ENCODE measurements at regions not wholly inside any gene's neighbourhood (a gene's known extent, or its start where the extent isn't known, plus 50 kb on each side); places are given as distances from the start of the nearest gene placed in this dataset.

DNA sequence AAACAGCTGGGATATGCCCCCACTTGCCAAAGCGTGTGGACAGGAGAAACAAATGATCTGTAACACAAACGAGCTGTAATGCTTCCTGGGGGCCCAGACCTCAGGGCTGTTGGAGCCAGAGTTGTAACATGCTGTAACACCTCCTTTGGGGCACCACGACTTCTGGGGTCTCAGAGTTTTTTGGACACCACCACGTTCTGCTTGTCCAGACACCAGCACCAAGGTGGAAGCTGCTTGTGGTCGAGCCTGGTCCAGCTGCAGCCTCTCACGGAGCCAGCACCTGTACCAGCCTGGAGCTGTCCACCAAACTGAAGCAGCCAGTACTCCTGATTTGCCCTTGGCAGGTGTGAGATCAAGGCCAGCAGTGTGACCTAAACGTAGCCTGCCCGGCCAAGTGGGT is 879.4 kb downstream of the SLC6A15 start:
- TF ChIP-seq CTCF (IDR thresholded peaks at IDR 0.05) (no peak), POLR2AphosphoS5 (IDR thresholded peaks at IDR 0.05) (no peak), POLR2A (IDR thresholded peaks at IDR 0.05) (no peak), EP300 (IDR thresholded peaks at IDR 0.05; ENCODE audit: low read depth) (no peak)
